Astrocyte (in vitro differentiated cells and primary cell): ENCODE measurements at regions not wholly inside any gene's neighbourhood (a gene's known extent, or its start where the extent isn't known, plus 50 kb on each side); places are given as distances from the start of the nearest gene placed in this dataset.

Source experiments
- EZH2 ChIP-seq: IDR thresholded peaks from 2 replicates; pipeline ENCODE4 v1.6.1; 2012; ENCODE audit warnings: mild to moderate bottlenecking, low read length, inconsistent platforms; ENCODE audit not compliant: insufficient read depth
- TF ChIP-seq, protein P1 (sequence below): IDR thresholded peaks from 2 replicates; pipeline ENCODE4 v1.5.1; 2011; ENCODE audit warnings: low read depth, mild to moderate bottlenecking, inconsistent platforms, low read length, moderate library complexity; ENCODE audit not compliant: insufficient read depth

DNA sequence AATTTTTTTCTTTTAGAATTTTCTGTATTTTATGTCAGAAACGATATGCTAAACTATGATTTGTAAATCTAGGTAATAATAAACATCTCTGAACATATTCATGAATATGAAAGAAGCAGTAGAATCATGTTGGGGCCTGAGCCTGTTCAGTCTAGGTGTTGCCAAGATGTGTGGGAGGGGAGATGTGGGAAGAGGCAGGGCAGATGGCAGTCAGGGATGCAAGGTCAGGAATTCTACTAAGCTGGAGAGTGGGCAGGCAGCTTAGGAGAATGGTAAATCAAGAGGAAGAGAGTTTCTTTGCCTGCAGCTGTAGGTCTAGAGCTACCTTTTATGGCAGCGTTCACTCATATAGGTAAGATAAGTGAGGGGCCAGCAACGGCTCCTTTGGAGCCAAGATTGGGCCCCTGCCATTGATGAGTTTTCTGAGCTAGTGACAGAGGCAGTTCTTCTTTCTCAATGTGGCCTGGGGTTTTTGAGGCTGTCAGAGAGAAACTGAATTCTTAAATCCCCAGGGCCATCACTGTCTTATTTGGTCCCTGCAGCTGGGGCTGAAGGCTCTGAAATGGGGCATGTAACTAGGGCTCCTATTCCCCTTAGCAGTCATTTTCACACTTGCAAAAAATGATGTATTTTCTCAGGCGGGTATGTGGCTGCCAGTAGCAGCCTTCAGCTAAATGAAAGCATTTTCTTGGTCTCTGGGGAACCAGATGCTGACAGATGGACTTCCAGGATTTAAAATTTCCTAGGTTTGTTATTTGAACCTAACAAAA lies 232.8 kb downstream of the PIK3C3 start:
- TF ChIP-seq, protein P1, sequence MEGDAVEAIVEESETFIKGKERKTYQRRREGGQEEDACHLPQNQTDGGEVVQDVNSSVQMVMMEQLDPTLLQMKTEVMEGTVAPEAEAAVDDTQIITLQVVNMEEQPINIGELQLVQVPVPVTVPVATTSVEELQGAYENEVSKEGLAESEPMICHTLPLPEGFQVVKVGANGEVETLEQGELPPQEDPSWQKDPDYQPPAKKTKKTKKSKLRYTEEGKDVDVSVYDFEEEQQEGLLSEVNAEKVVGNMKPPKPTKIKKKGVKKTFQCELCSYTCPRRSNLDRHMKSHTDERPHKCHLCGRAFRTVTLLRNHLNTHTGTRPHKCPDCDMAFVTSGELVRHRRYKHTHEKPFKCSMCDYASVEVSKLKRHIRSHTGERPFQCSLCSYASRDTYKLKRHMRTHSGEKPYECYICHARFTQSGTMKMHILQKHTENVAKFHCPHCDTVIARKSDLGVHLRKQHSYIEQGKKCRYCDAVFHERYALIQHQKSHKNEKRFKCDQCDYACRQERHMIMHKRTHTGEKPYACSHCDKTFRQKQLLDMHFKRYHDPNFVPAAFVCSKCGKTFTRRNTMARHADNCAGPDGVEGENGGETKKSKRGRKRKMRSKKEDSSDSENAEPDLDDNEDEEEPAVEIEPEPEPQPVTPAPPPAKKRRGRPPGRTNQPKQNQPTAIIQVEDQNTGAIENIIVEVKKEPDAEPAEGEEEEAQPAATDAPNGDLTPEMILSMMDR = no peak
- no peak for TF ChIP-seq EZH2
